Left hindlimb (tissue), 1 donor: ENCODE measurements at regions not wholly inside any gene's neighbourhood (a gene's known extent, or its start where the extent isn't known, plus 50 kb on each side); places are given as distances from the start of the nearest gene placed in this dataset.
"Not testable (repeated sequence)": the region's sequence is repeated elsewhere in the genome, so short reads cannot be mapped to it uniquely, and the experiment has no call there.

ENCODE experiments used
- DNase-seq: peaks from one replicate; pipeline ENCODE4 v3.0.0-alpha.2; 2018

GRCh38 chrX:47302396-47302795 is 68.0 kb upstream of the ZNF157 start:
- DNase-seq: no peak

GRCh38 chrX:47306471-47307023 is 63.8 kb upstream of the ZNF157 start:
- DNase-seq: not testable (repeated sequence)

GRCh38 chrX:47311932-47312774 is 58.2 kb upstream of the ZNF157 start:
- DNase-seq: peak; percentile 69

- no peak for DNase-seq
Measured at GRCh38 chrX:47313056-47313455, 57.3 kb upstream of the ZNF157 start.

- DNase-seq: no peak
Measured at GRCh38 chrX:47316276-47317025, 53.9 kb upstream of the ZNF157 start.
